Chondrocyte (in vitro differentiated cells): ENCODE measurements at regions not wholly inside any gene's neighbourhood (a gene's known extent, or its start where the extent isn't known, plus 50 kb on each side); places are given as distances from the start of the nearest gene placed in this dataset.

Experiments
- DNase-seq: peaks from one replicate; pipeline ENCODE4 v3.0.0; 2021; ENCODE audit warnings: mixed read lengths, low spot score
- H3K27ac Mint-ChIP-seq: one replicate; pipeline ENCODE4 v1.8.0; 2021; ENCODE audit warnings: mild to moderate bottlenecking, moderate library complexity, mixed read lengths; ENCODE audit not compliant: unreplicated experiment
- H3K27me3 Mint-ChIP-seq: 2 replicates; pipeline ENCODE4 v1.8.0; 2021; ENCODE audit warnings: low read depth, mixed read lengths
- H3K36me3 Mint-ChIP-seq: 2 replicates; pipeline ENCODE4 v1.8.0; 2021; ENCODE audit warnings: low read depth, mixed read lengths
- H3K4me1 Mint-ChIP-seq: 2 replicates; pipeline ENCODE4 v1.8.0; 2021; ENCODE audit warnings: low read depth, mild to moderate bottlenecking, mixed read lengths
- H3K4me3 Mint-ChIP-seq: one replicate; pipeline ENCODE4 v1.8.0; 2021; ENCODE audit warnings: mild to moderate bottlenecking, moderate library complexity, mixed read lengths; ENCODE audit not compliant: unreplicated experiment
- H3K9me3 Mint-ChIP-seq: 2 replicates; pipeline ENCODE4 v1.8.0; 2021; ENCODE audit warnings: low read depth, mixed read lengths
- TF ChIP-seq, protein P1 (sequence below): fragments of 200-600 bp; sonication (generic); IDR thresholded peaks from 2 replicates; pipeline ENCODE4 v1.5.0; 2021; ENCODE audit warnings: antibody characterized with exemption, mild to moderate bottlenecking, moderate library complexity

DNA sequence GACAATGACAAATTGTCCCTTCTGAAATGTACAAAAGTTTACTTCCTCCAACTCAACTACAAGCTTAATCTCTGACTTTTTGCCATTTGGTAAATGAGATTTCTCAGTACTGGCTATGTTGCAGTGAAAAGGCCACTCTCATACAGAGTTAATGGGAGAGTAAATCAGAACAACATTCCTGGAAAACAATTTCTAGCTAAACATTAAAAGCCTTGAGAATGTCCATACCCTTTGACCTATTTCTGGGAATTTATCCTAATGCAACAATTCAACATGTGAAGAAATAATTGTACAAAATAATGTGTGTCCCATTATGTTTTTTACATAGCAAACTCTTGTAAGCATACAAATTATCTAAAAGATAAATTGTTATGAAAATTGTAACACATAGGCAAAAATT, 56.3 kb upstream of the SPEF2 start:
- Mint-ChIP-seq H3K4me1 (no peaks in the 10 kb centered on the region), H3K27ac (no peak overlapping the region), H3K27me3 (peaks cover 3% of the 10 kb centered on the region), H3K9me3 (peaks cover 23% of the 10 kb centered on the region), H3K36me3 (no peaks in the 10 kb centered on the region), H3K4me3 (no peak overlapping the region)
- TF ChIP-seq, protein P1, sequence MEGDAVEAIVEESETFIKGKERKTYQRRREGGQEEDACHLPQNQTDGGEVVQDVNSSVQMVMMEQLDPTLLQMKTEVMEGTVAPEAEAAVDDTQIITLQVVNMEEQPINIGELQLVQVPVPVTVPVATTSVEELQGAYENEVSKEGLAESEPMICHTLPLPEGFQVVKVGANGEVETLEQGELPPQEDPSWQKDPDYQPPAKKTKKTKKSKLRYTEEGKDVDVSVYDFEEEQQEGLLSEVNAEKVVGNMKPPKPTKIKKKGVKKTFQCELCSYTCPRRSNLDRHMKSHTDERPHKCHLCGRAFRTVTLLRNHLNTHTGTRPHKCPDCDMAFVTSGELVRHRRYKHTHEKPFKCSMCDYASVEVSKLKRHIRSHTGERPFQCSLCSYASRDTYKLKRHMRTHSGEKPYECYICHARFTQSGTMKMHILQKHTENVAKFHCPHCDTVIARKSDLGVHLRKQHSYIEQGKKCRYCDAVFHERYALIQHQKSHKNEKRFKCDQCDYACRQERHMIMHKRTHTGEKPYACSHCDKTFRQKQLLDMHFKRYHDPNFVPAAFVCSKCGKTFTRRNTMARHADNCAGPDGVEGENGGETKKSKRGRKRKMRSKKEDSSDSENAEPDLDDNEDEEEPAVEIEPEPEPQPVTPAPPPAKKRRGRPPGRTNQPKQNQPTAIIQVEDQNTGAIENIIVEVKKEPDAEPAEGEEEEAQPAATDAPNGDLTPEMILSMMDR: no peak
- DNase-seq: no peak

DNA sequence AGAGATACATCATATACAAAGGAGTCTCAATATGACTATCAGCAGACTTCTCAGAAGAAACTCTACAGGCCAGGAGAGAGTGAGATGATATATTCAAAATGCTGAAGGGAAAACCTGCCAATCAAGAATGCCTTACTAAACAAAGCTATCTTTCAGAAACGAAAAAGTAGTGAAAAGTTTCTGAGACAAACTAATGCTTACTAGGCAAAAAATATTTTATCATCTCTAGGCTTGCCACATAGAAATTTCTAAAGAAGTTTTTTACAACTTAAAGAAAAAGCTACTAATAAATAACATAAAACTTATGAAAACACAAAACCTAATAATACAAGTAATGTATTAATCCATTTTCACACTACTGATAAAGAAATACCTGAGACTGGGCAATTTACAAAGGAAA, 59.9 kb upstream of the SPEF2 start:
- H3K27me3 Mint-ChIP-seq: no peaks in the 10 kb centered on the region
- no peak overlapping the region for H3K27ac Mint-ChIP-seq
- TF ChIP-seq, protein P1: no peak
- no peaks in the 10 kb centered on the region for H3K4me1 Mint-ChIP-seq
- no peak overlapping the region for H3K4me3 Mint-ChIP-seq
- peaks cover 23% of the 10 kb centered on the region for H3K9me3 Mint-ChIP-seq
- H3K36me3 Mint-ChIP-seq: no peaks in the 10 kb centered on the region
- no peak for DNase-seq

DNA sequence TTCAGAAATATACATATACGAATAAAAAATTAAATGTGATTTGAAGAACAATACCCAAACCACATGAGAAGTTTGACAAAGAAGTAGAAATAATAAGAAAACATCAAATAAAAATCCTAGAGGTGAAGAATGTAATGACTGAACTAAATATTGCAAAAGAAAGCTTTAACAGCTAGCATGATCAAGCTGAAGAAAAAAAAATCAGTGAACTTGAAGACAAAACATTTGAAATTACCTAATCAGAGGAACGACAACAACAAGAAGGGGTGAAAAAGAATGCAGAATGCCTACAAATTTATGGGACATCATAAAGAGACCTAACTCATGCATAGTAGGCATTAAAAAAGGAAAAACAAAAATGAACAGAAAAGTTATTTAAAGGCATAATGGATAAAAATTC, 60.5 kb upstream of the SPEF2 start:
- no peak overlapping the region for H3K27ac Mint-ChIP-seq
- no peak for DNase-seq
- H3K9me3 Mint-ChIP-seq: peaks cover 23% of the 10 kb centered on the region
- no peak overlapping the region for H3K4me3 Mint-ChIP-seq
- no peaks in the 10 kb centered on the region for H3K36me3 Mint-ChIP-seq
- H3K4me1 Mint-ChIP-seq: no peaks in the 10 kb centered on the region
- TF ChIP-seq, protein P1: no peak
- H3K27me3 Mint-ChIP-seq: peaks cover 3% of the 10 kb centered on the region

DNA sequence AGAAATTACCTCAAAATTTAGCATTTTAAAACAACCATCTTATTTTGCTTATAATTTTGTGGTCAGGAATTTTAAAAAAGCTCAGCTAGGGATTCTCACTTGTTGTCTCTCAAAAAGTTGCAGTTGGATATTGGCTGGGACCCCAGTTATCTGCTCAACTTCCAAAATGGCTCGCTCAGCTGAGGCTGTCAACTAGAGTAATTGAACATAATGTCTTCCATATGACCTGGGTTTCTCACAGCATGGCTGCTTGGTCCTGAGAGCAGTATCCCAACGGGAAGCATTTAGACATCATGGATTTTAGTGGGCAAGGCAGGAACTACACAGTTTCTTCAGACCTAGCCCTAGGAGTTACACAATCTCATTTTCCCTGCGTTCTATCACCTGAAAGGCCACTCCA, 63.6 kb upstream of the SPEF2 start:
- H3K9me3 Mint-ChIP-seq: peaks cover 21% of the 10 kb centered on the region
- H3K27ac Mint-ChIP-seq: no peak overlapping the region
- DNase-seq: no peak
- H3K4me1 Mint-ChIP-seq: no peaks in the 10 kb centered on the region
- peaks cover 3% of the 10 kb centered on the region for H3K27me3 Mint-ChIP-seq
- no peak overlapping the region for H3K4me3 Mint-ChIP-seq
- H3K36me3 Mint-ChIP-seq: no peaks in the 10 kb centered on the region
- TF ChIP-seq, protein P1: no peak

DNA sequence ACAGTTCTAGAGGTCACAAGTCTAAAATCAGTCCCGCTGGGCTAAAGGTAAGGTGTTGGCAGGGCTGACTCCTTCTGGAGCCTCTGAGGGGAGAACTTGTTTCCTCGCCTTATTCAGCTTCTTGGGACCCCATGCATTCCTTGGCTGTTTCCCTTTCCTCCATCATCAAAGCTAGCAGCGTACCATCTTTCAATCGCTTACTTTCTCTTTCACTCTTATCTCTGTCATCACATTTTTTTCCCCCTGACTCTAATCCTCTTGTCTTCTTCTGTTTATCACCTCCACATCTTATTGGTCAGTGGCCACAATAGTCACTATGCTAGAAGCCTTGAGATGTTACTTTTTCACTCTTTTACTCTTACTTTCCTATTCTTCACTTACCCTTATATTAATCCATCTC, 72.5 kb upstream of the SPEF2 start:
- H3K27me3 Mint-ChIP-seq: peaks cover 5% of the 10 kb centered on the region
- no peak for DNase-seq
- H3K36me3 Mint-ChIP-seq: no peaks in the 10 kb centered on the region
- H3K4me3 Mint-ChIP-seq: no peak overlapping the region
- peaks cover 3% of the 10 kb centered on the region for H3K9me3 Mint-ChIP-seq
- no peaks in the 10 kb centered on the region for H3K4me1 Mint-ChIP-seq
- H3K27ac Mint-ChIP-seq: no peak overlapping the region
- TF ChIP-seq, protein P1: no peak
